WTC11 (cell line): ENCODE measurements at regions not wholly inside any gene's neighbourhood (a gene's known extent, or its start where the extent isn't known, plus 50 kb on each side); places are given as distances from the start of the nearest gene placed in this dataset.

Experiments
- ATAC-seq: fragments of 200-7000 bp; cut with Tn5 transposase; 2 replicates; pipeline ENCODE4 v1.10.0; 2021; ENCODE audit warnings: mild to moderate bottlenecking, moderate library complexity
- CTCF ChIA-PET: fragments of 300-600 bp; sonication (Branson Sonifier 250); formaldehyde crosslinking; loops from one replicate; lab custom pipeline; 2021; ENCODE audit warnings: antibody characterized with exemption; lab: Charles Lee
- POLR2A ChIA-PET: fragments of 350-600 bp; sonication (Branson Sonifier 250); formaldehyde crosslinking; loops from one replicate; lab custom pipeline; 2021; ENCODE audit warnings: antibody characterized with exemption; lab: Charles Lee
- DNase-seq: peaks from one replicate; pipeline ENCODE4 v3.0.0; 2021; ENCODE audit warnings: low spot score
- H3K27ac Mint-ChIP-seq: 2 replicates; pipeline ENCODE4 v1.8.0; 2021; ENCODE audit warnings: mixed read lengths
- H3K27me3 Mint-ChIP-seq: 2 replicates; pipeline ENCODE4 v1.8.0; 2021; ENCODE audit warnings: low read depth, mild to moderate bottlenecking, moderate library complexity, mixed read lengths
- H3K36me3 Mint-ChIP-seq: 2 replicates; pipeline ENCODE4 v1.8.0; 2021; ENCODE audit warnings: mixed read lengths
- H3K4me1 Mint-ChIP-seq: 2 replicates; pipeline ENCODE4 v1.8.0; 2022; ENCODE audit warnings: mixed read lengths
- H3K4me3 Mint-ChIP-seq: 2 replicates; pipeline ENCODE4 v1.8.0; 2021; ENCODE audit warnings: mild to moderate bottlenecking, moderate library complexity, mixed read lengths
- H3K9me3 Mint-ChIP-seq: 2 replicates; pipeline ENCODE4 v1.8.0; 2021; ENCODE audit warnings: mixed read lengths
- AR ChIP-seq: fragments of 250-450 bp; sonication (Bioruptor Pico); IDR thresholded peaks from 2 replicates; pipeline ENCODE4 v1.9.0; 2021; ENCODE audit warnings: mild to moderate bottlenecking
- ATF2 ChIP-seq: sonication (generic); formaldehyde crosslinking; IDR thresholded peaks from 2 replicates; pipeline ENCODE4 v1.8.1; 2022; ENCODE audit warnings: low read depth, missing genetic modification reagents, borderline replicate concordance
- ATF6 ChIP-seq: sonication (generic); formaldehyde crosslinking; IDR thresholded peaks from 2 replicates; pipeline ENCODE4 v1.8.1; 2023; ENCODE audit warnings: mild to moderate bottlenecking, missing genetic modification reagents
- CREB1 ChIP-seq: sonication (generic); formaldehyde crosslinking; IDR thresholded peaks from 2 replicates; pipeline ENCODE4 v1.8.0; 2023; ENCODE audit warnings: mild to moderate bottlenecking, missing genetic modification reagents
- CTCF ChIP-seq: fragments of 200-600 bp; IDR thresholded peaks from 2 replicates; pipeline ENCODE4 v1.8.0; 2022; ENCODE audit warnings: antibody characterized with exemption
- E2F5 ChIP-seq: sonication (generic); formaldehyde crosslinking; IDR thresholded peaks from 2 replicates; pipeline ENCODE4 v1.8.1; 2022; ENCODE audit warnings: mild to moderate bottlenecking, moderate library complexity, missing genetic modification reagents
- FOXJ3 ChIP-seq: sonication (generic); formaldehyde crosslinking; IDR thresholded peaks from 2 replicates; pipeline ENCODE4 v1.9.0; 2021; ENCODE audit warnings: missing genetic modification reagents, mild to moderate bottlenecking, borderline replicate concordance
- GTF2I ChIP-seq: fragments of 250-450 bp; sonication (Bioruptor Pico); conservative IDR thresholded peaks from 2 replicates; pipeline ENCODE4 v1.4.0; 2021; ENCODE audit warnings: mild to moderate bottlenecking
- HMGXB4 ChIP-seq: sonication (generic); formaldehyde crosslinking; IDR thresholded peaks from 2 replicates; pipeline ENCODE4 v1.8.1; 2023; ENCODE audit warnings: mild to moderate bottlenecking, moderate library complexity, missing genetic modification reagents
- NFE2L1 ChIP-seq: sonication (generic); formaldehyde crosslinking; IDR thresholded peaks from 2 replicates; pipeline ENCODE4 v1.8.1; 2023; ENCODE audit warnings: missing genetic modification reagents
- NR1H2 ChIP-seq: sonication (generic); formaldehyde crosslinking; IDR thresholded peaks from 2 replicates; pipeline ENCODE4 v1.9.0; 2021; ENCODE audit warnings: mild to moderate bottlenecking, moderate library complexity, missing genetic modification reagents
- SMAD4 ChIP-seq: sonication (generic); formaldehyde crosslinking; IDR thresholded peaks from 2 replicates; pipeline ENCODE4 v1.8.0; 2022; ENCODE audit warnings: mild to moderate bottlenecking, missing genetic modification reagents
- SOX15 ChIP-seq: fragments of 250-450 bp; sonication (Bioruptor Pico); IDR thresholded peaks from 2 replicates; pipeline ENCODE4 v1.9.0; 2021; ENCODE audit warnings: mild to moderate bottlenecking
- SP1 ChIP-seq: sonication (generic); formaldehyde crosslinking; conservative IDR thresholded peaks from 2 replicates; pipeline ENCODE4 v1.8.1; 2022; ENCODE audit warnings: missing genetic modification reagents
- TEAD4 ChIP-seq: sonication (generic); formaldehyde crosslinking; IDR thresholded peaks from 2 replicates; pipeline ENCODE4 v1.8.0; 2022; ENCODE audit warnings: mild to moderate bottlenecking, missing genetic modification reagents
- TP53 ChIP-seq: sonication (generic); formaldehyde crosslinking; IDR thresholded peaks from 2 replicates; pipeline ENCODE4 v1.8.1; 2023; ENCODE audit warnings: mild to moderate bottlenecking, missing genetic modification reagents
- ZNF121 ChIP-seq: sonication (generic); formaldehyde crosslinking; IDR thresholded peaks from 2 replicates; pipeline ENCODE4 v1.8.0; 2023; ENCODE audit warnings: missing genetic modification reagents
- ZNF232 ChIP-seq: sonication (generic); formaldehyde crosslinking; IDR thresholded peaks from 2 replicates; pipeline ENCODE4 v1.8.0; 2022; ENCODE audit warnings: mild to moderate bottlenecking, missing genetic modification reagents
- ZNF317 ChIP-seq: sonication (generic); formaldehyde crosslinking; IDR thresholded peaks from 2 replicates; pipeline ENCODE4 v1.8.1; 2023; ENCODE audit warnings: low read depth, mild to moderate bottlenecking, moderate library complexity, missing genetic modification reagents, borderline replicate concordance
- ZNF396 ChIP-seq: fragments of 250-450 bp; sonication (Bioruptor Pico); IDR thresholded peaks from 2 replicates; pipeline ENCODE4 v1.8.0; 2021; ENCODE audit warnings: mild to moderate bottlenecking, moderate library complexity, borderline replicate concordance
- TF ChIP-seq, protein P1 (sequence below): sonication (generic); formaldehyde crosslinking; IDR thresholded peaks from 2 replicates; pipeline ENCODE4 v1.8.0; 2022; ENCODE audit warnings: mild to moderate bottlenecking, missing genetic modification reagents
- TF ChIP-seq, protein P2 (sequence below): sonication (generic); formaldehyde crosslinking; IDR thresholded peaks from 2 replicates; pipeline ENCODE4 v1.8.1; 2022; ENCODE audit warnings: missing genetic modification reagents, borderline replicate concordance
- TF ChIP-seq, protein P3 (sequence below): fragments of 250-450 bp; sonication (Bioruptor Pico); IDR thresholded peaks from 2 replicates; pipeline ENCODE4 v1.9.0; 2021; ENCODE audit warnings: mild to moderate bottlenecking
- TF ChIP-seq, protein P4 (sequence below): sonication (generic); formaldehyde crosslinking; conservative IDR thresholded peaks from 2 replicates; pipeline ENCODE4 v1.8.1; 2022; ENCODE audit warnings: mild to moderate bottlenecking, missing genetic modification reagents

DNA sequence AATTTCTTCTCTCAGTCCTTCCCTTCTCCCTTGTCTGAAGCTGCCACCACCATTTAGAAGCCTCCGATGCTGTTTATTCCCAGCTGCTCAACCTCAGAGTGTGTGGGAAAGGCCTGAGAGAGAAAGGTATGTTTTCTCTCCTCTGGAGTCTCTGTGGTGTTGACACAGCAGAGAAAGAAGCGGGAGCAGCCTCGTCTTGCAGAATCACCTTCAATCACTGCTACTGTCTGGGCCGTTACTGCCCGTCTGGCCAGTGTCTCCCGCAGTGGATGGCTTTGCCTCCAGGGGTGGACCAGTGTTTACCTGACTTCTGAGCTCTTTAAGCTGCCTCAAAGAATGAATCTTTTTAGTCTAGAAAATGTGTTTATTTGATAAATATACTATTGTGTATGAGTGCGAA is 148.9 kb upstream of the FAM47C start:
- H3K36me3 Mint-ChIP-seq, result no peaks in the 10 kb centered on the region
- H3K4me3 Mint-ChIP-seq, result no peak overlapping the region
- H3K9me3 Mint-ChIP-seq, result no peaks in the 10 kb centered on the region
- no peak overlapping the region for H3K27ac Mint-ChIP-seq
- POLR2A ChIA-PET, result no interaction called here
- H3K4me1 Mint-ChIP-seq, result peaks cover 5% of the 10 kb centered on the region
- TF ChIP-seq, protein P1, sequence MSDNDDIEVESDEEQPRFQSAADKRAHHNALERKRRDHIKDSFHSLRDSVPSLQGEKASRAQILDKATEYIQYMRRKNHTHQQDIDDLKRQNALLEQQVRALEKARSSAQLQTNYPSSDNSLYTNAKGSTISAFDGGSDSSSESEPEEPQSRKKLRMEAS (CRISPR knock-in tag), result no peak
- TF ChIP-seq ZNF317 (CRISPR knock-in tag) (no peak), SP1 (CRISPR knock-in tag) (no peak), NFE2L1 (CRISPR knock-in tag) (no peak), ATF6 (no peak), TEAD4 (CRISPR knock-in tag) (no peak), ZNF121 (CRISPR knock-in tag) (no peak), HMGXB4 (CRISPR knock-in tag) (no peak), NR1H2 (CRISPR knock-in tag) (no peak), ATF2 (CRISPR knock-in tag) (no peak), FOXJ3 (no peak), GTF2I (no peak)
- TF ChIP-seq, protein P2, sequence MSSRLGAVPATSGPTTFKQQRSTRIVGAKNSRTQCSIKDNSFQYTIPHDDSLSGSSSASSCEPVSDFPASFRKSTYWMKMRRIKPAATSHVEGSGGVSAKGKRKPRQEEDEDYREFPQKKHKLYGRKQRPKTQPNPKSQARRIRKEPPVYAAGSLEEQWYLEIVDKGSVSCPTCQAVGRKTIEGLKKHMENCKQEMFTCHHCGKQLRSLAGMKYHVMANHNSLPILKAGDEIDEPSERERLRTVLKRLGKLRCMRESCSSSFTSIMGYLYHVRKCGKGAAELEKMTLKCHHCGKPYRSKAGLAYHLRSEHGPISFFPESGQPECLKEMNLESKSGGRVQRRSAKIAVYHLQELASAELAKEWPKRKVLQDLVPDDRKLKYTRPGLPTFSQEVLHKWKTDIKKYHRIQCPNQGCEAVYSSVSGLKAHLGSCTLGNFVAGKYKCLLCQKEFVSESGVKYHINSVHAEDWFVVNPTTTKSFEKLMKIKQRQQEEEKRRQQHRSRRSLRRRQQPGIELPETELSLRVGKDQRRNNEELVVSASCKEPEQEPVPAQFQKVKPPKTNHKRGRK (CRISPR knock-in tag), result no peak
- H3K27me3 Mint-ChIP-seq, result no peaks in the 10 kb centered on the region
- CTCF ChIA-PET, result no interaction called here
- no peak for DNase-seq
- no peak; the same call in 1 of the 2 replicates for ATAC-seq

- no peak overlapping the region for H3K4me3 Mint-ChIP-seq
- no peak overlapping the region for H3K27ac Mint-ChIP-seq
- ATAC-seq (no peak), DNase-seq (no peak)
- H3K27me3 Mint-ChIP-seq, result no peaks in the 10 kb centered on the region
- ChIA-PET CTCF (no interaction called here), POLR2A (no interaction called here)
- H3K9me3 Mint-ChIP-seq, result no peaks in the 10 kb centered on the region
- no peaks in the 10 kb centered on the region for H3K36me3 Mint-ChIP-seq
- peaks cover 5% of the 10 kb centered on the region for H3K4me1 Mint-ChIP-seq
- TF ChIP-seq ZNF232 (no peak), CREB1 (CRISPR knock-in tag) (no peak), AR (CRISPR knock-in tag) (no peak), SOX15 (CRISPR knock-in tag) (no peak), TP53 (CRISPR knock-in tag) (no peak), SMAD4 (CRISPR knock-in tag) (no peak), E2F5 (CRISPR knock-in tag) (no peak), CTCF (no peak), ZNF396 (no peak)
- TF ChIP-seq, protein P3, sequence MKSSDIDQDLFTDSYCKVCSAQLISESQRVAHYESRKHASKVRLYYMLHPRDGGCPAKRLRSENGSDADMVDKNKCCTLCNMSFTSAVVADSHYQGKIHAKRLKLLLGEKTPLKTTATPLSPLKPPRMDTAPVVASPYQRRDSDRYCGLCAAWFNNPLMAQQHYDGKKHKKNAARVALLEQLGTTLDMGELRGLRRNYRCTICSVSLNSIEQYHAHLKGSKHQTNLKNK (CRISPR knock-in tag), result no peak
- TF ChIP-seq, protein P4, sequence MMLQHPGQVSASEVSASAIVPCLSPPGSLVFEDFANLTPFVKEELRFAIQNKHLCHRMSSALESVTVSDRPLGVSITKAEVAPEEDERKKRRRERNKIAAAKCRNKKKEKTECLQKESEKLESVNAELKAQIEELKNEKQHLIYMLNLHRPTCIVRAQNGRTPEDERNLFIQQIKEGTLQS (CRISPR knock-in tag), result no peak
These were observed 146.6 kb upstream of the FAM47C start for GRCh38 chrX:36861601-36862000.
